ENCODE measurements at regions not wholly inside any gene's neighbourhood (a gene's known extent, or its start where the extent isn't known, plus 50 kb on each side); places are given as distances from the start of the nearest gene placed in this dataset.

- DNase-seq, result no peak
Measured at GRCh38 chr9:17978773-17979172, 399.9 kb downstream of the SH3GL2 start.

GRCh38 chr9:17986595-17986994, 407.7 kb downstream of the SH3GL2 start:
- DNase-seq, result no peak

GRCh38 chr9:17987189-17987588, 408.3 kb downstream of the SH3GL2 start:
- no peak for DNase-seq

GRCh38 chr9:17988489-17988888, 409.6 kb downstream of the SH3GL2 start:
- no peak for DNase-seq

- DNase-seq, result no peak
Measured at GRCh38 chr9:17990602-17991001, 411.7 kb downstream of the SH3GL2 start.

DNA sequence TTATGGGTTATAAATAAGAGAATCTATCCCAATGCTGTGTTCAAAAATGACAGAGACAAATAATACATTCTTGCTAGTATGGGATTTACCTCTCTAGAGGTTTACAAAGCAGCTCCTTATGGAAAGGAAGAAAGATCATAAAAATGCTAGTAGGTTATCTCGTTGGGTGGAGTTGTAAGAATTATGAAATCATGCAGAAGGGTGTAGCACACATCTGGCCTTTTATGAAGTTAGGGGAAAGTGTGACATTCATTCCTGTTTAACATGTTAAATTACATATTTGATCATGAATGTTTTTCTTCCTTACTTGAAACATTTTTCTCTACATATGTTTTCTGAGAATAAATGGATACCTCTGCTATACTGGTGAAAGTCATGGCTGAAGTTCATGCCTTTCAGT, 414.2 kb downstream of the SH3GL2 start:
- DNase-seq, result no peak

- DNase-seq, result no peak
Measured at GRCh38 chr9:17994695-17995425, 416.0 kb downstream of the SH3GL2 start.

DNA sequence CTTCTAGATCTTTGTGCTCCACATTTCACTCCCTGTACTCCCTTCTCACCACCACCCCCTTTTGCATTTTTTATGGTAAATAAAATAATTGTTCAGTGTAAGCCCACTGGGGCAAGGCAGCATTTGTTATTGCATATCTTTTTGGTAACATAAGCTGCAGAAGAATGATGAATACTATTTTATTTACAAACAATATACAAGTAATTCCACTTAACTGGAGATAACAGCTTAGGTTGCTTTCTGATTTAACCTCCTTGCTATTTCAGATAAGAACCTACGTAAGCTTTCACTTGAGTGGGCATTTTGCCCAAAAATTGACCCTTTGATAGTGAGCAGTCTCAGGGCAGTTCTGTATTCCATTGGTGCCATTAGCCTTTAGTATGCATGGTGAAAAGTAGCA, 417.9 kb downstream of the SH3GL2 start:
- DNase-seq, result no peak

DNA sequence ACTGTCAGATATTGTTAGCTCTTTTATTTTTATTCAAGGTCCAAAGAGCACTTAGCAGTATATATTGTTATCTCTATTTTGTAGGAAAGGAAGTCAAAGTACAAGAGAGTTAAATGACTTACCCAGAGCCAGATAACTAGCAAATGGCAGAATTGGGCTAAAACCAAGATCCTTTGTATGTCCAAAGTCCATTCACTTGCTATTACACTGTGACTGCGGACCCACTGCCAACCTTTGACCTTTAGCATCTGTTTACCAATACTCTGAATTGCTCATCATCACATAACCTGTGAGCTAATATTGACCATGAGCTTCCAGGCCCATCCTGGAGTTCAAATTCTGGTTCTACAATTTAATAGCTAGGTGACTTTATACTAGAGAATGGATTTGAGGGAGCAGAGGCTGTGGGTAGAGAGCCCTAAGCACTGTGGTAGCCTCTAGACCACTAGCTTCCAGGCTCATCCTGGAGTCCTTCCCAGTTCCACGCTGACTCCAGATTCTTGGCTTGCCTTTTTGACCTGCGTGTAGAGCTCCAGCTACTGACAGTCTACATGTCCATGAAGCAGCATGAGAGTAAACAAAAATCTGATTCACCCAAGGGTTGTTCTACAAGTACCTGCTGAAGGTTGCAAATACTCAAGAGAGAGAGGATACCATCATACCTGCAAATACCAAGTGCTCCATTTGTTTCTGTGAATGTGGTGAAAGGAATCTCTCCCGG, 424.0 kb downstream of the SH3GL2 start:
- DNase-seq, result no peak

GRCh38 chr9:18006591-18006990, 427.7 kb downstream of the SH3GL2 start:
- DNase-seq, result no peak

- no peak for DNase-seq
Measured at GRCh38 chr9:18007621-18008020, 428.8 kb downstream of the SH3GL2 start.

GRCh38 chr9:18009902-18010301, 431.0 kb downstream of the SH3GL2 start:
- DNase-seq, result no peak

DNA sequence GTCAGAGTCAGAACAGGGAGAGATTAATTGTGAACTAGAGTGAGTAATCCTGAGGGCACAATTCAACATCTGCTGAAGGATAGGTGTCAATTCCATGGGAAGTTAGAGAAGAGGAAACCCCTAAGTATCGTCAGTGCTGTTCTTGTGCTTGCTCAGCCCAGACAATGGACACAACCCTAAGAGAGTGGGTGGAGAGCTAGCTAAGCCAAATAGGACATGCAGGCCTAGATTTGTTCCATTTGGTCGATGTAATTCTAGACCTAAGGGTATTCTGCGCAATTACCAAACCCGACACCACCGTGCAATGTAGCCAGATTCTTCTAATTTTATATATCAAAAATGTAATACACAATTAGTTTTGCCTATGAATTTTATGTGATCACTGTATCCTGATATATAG, 431.6 kb downstream of the SH3GL2 start:
- no peak for DNase-seq

DNA sequence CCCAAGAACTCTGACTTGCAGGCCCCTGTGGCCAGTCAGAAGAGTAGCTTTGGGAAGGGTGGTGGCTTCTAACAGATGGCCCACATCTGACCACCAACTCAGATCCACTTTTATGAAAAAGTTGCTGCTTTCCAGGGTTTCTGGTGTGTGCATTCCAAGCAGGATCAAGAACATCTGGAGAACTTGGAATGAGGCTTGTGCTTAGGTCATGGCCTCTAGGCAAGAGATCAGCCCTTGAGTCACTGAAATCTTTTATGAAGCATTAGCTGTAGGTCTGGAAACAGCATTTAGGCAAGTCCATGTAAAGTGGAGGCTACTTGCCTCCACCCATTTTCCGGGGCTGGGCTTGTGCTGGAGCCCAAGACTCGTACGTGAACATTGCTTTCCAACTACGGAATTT, 433.3 kb downstream of the SH3GL2 start:
- DNase-seq, result no peak

GRCh38 chr9:18014556-18014955, 435.7 kb downstream of the SH3GL2 start:
- DNase-seq, result no peak

- DNase-seq, result no peak
Measured at GRCh38 chr9:18015116-18015515, 436.2 kb downstream of the SH3GL2 start.

DNA sequence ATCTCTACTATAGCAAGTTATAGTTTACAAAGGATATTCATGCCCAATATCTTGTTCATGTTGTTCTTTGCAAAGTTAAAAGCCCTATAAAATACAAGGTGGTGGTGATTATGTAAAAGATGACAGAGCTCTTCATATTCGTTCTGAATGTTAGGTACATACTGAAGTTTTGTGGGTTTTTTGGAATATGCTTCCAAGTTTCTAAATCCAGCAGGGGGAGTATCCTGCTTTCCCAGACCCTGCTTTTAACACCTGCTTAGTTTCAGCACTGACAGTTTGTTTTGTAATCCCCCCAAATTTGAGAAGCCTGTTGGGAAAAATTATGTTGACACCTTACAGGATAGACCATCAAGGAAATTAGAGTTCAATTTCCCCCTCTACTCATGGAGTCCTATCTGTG, 438.3 kb downstream of the SH3GL2 start:
- DNase-seq, result no peak

- no peak for DNase-seq
Measured at GRCh38 chr9:18018221-18018620, 439.4 kb downstream of the SH3GL2 start.

- no peak for DNase-seq
Measured at GRCh38 chr9:18018661-18019060, 439.8 kb downstream of the SH3GL2 start.

DNA sequence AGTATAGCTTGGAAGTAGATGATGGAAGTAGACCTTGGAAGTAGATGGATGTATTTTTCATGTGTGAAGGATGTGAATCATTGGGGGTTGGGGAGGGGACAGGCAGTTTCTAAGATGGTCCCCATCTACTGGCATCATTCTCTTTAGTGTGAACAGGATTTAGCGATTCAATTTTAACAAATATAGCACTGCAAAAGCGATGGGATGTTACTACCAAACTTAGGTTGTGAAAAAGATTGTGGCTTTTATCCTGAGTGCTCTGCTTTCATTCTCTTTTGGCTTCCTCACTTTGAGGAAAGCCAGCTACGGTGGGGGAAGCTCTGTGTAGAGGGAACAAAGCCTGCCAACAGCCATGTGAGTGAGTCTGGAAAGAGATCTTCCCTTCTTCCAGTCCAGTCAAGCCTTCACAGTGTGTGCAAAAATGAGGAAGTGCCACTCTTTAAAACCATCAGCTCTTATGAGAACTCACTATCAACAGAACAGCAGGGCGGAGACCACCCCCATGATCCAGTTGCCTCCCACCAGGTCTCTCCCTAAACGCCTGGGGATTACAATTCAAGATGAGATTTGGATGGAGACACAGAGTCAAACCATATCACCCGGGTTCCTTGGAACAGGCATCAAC, 441.4 kb downstream of the SH3GL2 start:
- no peak for DNase-seq

DNA sequence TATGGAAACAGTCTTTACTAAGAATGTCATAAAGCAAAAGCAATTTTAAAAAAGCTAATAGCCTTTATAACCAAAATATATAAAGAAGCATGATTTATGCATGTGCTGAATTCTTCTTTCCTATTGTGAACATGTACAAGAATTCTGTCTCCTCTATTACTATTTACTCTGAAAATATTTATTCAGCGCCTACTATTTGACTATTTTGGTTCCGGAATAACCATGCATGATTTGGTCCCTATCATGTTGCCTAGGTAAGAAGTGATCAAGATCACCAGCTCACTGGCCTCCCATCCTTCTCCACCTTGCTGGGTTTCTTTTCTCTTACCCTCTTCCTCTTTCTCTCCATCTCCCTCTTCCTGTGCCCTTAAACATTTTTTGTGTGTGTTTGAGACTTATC, 443.8 kb downstream of the SH3GL2 start:
- no peak for DNase-seq

DNA sequence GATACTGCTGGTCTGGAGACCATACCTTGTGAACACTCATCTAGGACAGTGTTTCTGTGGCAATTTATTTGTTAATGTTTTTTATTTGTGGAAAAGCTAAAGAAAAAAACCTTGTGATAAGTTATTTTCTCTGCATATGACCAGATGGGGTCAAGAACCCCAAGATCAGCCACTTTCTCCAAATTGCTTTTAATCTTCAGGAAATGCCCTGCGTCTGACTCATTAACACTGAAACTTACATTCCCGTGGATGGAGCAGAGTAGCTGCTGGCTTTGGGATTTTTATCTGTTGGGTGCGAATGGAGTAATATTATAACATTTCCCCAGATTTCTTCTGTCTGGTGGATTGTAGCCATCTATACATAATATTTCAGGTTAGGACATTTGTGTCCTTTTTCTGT, 444.5 kb downstream of the SH3GL2 start:
- no peak for DNase-seq

- no peak for DNase-seq
Measured at GRCh38 chr9:18032636-18033035, 441.3 kb upstream of the ADAMTSL1 start.
